ENCODE measurements at regions not wholly inside any gene's neighbourhood (a gene's known extent, or its start where the extent isn't known, plus 50 kb on each side); places are given as distances from the start of the nearest gene placed in this dataset.

DNA sequence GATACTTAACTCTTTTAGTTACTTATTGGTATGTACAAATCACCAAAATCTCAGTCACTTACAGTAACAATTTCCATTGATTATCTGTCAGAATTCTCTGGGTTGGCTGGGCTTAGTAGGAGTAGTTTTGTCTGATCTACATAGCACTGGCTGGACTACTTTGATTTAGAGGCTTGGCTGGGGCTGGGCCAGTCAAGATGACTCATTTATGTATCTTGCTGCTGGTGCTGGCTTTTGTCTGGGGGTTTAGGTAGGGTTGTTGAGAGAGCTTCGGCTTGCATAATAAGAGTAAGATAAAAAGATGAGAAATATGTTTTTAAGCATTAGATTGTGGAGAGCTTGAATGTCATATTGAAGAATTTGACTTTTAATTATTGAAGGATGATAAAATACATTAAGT lies 1093.7 kb downstream of the SLC6A15 start:
- no peak for DNase-seq
- Mint-ChIP-seq H3K27me3 (peaks cover 0 to 4% (median 0%) of the 10 kb centered on the region in 5 donors), H3K27ac (no peak overlapping the region), H3K36me3 (no peaks in the 10 kb centered on the region), H3K9me3 (peaks cover 0 to 3% (median 0%) of the 10 kb centered on the region in 11 donors), H3K4me1 (no peaks in the 10 kb centered on the region), H3K4me3 (no peak overlapping the region)
- ATAC-seq: no peak
- H3K27me3 ChIP-seq (ENCODE audit: control insufficient read depth in 2 of 2, insufficient read depth in 2 of 2, low read length in 2 of 2): no peaks in the 10 kb centered on the region
- H3K4me3 ChIP-seq (ENCODE audit: low read length): no peak overlapping the region
- no peaks in the 10 kb centered on the region for H3K4me1 ChIP-seq (ENCODE audit: control insufficient read depth in 2 of 2, insufficient read depth in 2 of 2, low read length in 2 of 2)
- H3K9me3 ChIP-seq (ENCODE audit: control insufficient read depth in 2 of 3, low read length in 3 of 3): no peaks in the 10 kb centered on the region
- ChIA-PET POLR2A (no interaction called here), CTCF (no interaction called here)
- intact Hi-C loops (cut with micrococcal nuclease): no loop called here
- no peaks in the 10 kb centered on the region for H3K36me3 ChIP-seq (ENCODE audit: control insufficient read depth in 2 of 3, insufficient read depth in 3 of 3, low read length in 3 of 3)
- no peak overlapping the region for H3K27ac ChIP-seq (ENCODE audit: low read depth, low read length)

GRCh38 chr12:83817730-83818129 lies 1094.9 kb downstream of the SLC6A15 start:
- POLR2A ChIA-PET: no interaction called here
- Histone ChIP-seq H3K27me3 (ENCODE audit: control insufficient read depth in 2 of 2, insufficient read depth in 2 of 2, low read length in 2 of 2) (no peaks in the 10 kb centered on the region), H3K4me1 (ENCODE audit: control insufficient read depth in 2 of 2, insufficient read depth in 2 of 2, low read length in 2 of 2) (no peaks in the 10 kb centered on the region), H3K9me3 (ENCODE audit: control insufficient read depth in 2 of 3, low read length in 3 of 3) (no peaks in the 10 kb centered on the region), H3K36me3 (ENCODE audit: control insufficient read depth in 2 of 3, insufficient read depth in 3 of 3, low read length in 3 of 3) (no peaks in the 10 kb centered on the region), H3K4me3 (ENCODE audit: low read length) (no peak overlapping the region), H3K27ac (ENCODE audit: low read depth, low read length) (no peak overlapping the region)
- intact Hi-C loops (cut with micrococcal nuclease): no loop called here
- H3K27ac Mint-ChIP-seq: no peak overlapping the region
- peaks cover 0 to 4% (median 0%) of the 10 kb centered on the region in 5 donors for H3K27me3 Mint-ChIP-seq
- H3K4me3 Mint-ChIP-seq: no peak overlapping the region
- H3K9me3 Mint-ChIP-seq: peaks cover 0 to 3% (median 0%) of the 10 kb centered on the region in 11 donors
- no peaks in the 10 kb centered on the region for H3K4me1 Mint-ChIP-seq
- CTCF ChIA-PET: no interaction called here
- DNase-seq (no peak), ATAC-seq (no peak)
- H3K36me3 Mint-ChIP-seq: no peaks in the 10 kb centered on the region

DNA sequence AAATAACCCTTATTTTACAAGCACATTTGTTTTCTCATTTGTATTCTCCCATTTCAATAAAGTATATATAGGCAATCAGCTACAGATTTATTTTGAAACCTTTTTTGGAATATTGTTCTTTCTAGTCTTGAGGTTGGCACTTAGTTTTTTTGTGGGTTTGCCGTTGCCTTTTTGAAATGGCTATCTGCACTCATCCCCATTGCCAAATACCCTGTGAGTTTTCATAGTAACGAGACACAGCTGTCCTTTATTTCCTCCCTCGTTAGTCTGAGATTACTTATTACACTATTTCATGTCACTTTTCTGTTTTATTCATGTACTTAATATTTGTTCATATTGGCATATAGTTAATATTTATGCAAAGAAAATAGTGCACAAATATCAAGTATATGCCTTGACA lies 1104.0 kb downstream of the SLC6A15 start:
- no peaks in the 10 kb centered on the region for H3K27me3 Mint-ChIP-seq
- Histone ChIP-seq H3K4me3 (ENCODE audit: low read length) (no peak overlapping the region), H3K9me3 (ENCODE audit: control insufficient read depth in 2 of 3, low read length in 3 of 3) (no peaks in the 10 kb centered on the region), H3K36me3 (ENCODE audit: control insufficient read depth in 2 of 3, insufficient read depth in 3 of 3, low read length in 3 of 3) (no peaks in the 10 kb centered on the region), H3K27me3 (ENCODE audit: control insufficient read depth in 2 of 2, insufficient read depth in 2 of 2, low read length in 2 of 2) (no peaks in the 10 kb centered on the region), H3K27ac (ENCODE audit: low read depth, low read length) (no peak overlapping the region), H3K4me1 (ENCODE audit: control insufficient read depth in 2 of 2, insufficient read depth in 2 of 2, low read length in 2 of 2) (no peaks in the 10 kb centered on the region)
- intact Hi-C loops (cut with micrococcal nuclease): no loop called here
- H3K4me3 Mint-ChIP-seq: no peak overlapping the region
- POLR2A ChIA-PET: no interaction called here
- no peak for DNase-seq
- no peak overlapping the region for H3K27ac Mint-ChIP-seq
- no peaks in the 10 kb centered on the region for H3K4me1 Mint-ChIP-seq
- no peak for ATAC-seq
- CTCF ChIA-PET: no interaction called here
- peaks cover 0 to 1% (median 0%) of the 10 kb centered on the region in 11 donors for H3K9me3 Mint-ChIP-seq
- H3K36me3 Mint-ChIP-seq: no peaks in the 10 kb centered on the region

DNA sequence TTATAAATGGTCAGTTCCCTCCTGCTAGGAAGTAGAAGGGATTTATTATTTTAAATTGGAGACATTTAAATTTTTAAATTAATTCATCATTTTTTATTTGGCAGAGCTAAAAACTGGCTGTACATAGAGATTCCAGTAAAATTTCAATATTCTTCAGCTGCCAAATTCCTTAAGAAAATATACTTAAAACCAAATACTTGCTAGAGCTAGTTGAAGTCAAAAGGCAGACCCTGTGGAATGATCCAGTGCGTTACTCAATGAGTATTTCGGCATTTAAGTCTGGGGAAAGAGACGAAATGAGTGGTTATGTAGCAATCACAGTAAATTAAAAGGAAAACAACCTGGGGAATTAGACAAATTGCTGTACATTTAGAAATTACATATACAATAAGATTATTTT lies 1104.7 kb downstream of the SLC6A15 start:
- no peaks in the 10 kb centered on the region for H3K4me1 Mint-ChIP-seq
- peaks cover 0 to 1% (median 0%) of the 10 kb centered on the region in 11 donors for H3K9me3 Mint-ChIP-seq
- H3K4me3 Mint-ChIP-seq: no peak overlapping the region
- H3K4me1 ChIP-seq (ENCODE audit: control insufficient read depth in 2 of 2, insufficient read depth in 2 of 2, low read length in 2 of 2): no peaks in the 10 kb centered on the region
- no peak for ATAC-seq
- no peak for DNase-seq
- no peaks in the 10 kb centered on the region for H3K9me3 ChIP-seq (ENCODE audit: control insufficient read depth in 2 of 3, low read length in 3 of 3)
- no peak overlapping the region for H3K4me3 ChIP-seq (ENCODE audit: low read length)
- no peak overlapping the region for H3K27ac Mint-ChIP-seq
- intact Hi-C loops (cut with micrococcal nuclease): no loop called here
- CTCF ChIA-PET: no interaction called here
- no peaks in the 10 kb centered on the region for H3K36me3 Mint-ChIP-seq
- POLR2A ChIA-PET: no interaction called here
- no peaks in the 10 kb centered on the region for H3K36me3 ChIP-seq (ENCODE audit: control insufficient read depth in 2 of 3, insufficient read depth in 3 of 3, low read length in 3 of 3)
- H3K27ac ChIP-seq (ENCODE audit: low read depth, low read length): no peak overlapping the region
- H3K27me3 ChIP-seq (ENCODE audit: control insufficient read depth in 2 of 2, insufficient read depth in 2 of 2, low read length in 2 of 2): no peaks in the 10 kb centered on the region
- H3K27me3 Mint-ChIP-seq: no peaks in the 10 kb centered on the region

DNA sequence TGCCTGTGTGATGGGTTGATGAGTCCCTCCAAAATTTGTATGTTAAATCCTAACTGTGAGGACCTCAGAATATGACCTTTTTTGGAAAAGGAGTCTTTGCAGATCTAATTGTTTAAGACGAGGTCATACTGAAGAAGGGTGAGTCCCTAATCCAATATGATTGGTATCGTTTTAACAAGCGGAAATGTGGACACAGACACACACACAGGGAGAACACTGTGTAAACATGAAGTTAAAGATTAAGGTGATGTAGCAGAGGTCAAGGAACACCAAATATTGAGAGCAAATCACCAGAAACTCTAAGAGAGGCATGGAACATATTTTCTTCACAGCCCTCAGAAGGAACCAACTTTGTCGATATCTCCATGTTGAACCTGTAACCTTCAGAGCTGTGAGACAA lies 1106.7 kb downstream of the SLC6A15 start:
- ChIA-PET CTCF (no interaction called here), POLR2A (no interaction called here)
- Histone ChIP-seq H3K36me3 (ENCODE audit: control insufficient read depth in 2 of 3, insufficient read depth in 3 of 3, low read length in 3 of 3) (no peaks in the 10 kb centered on the region), H3K4me1 (ENCODE audit: control insufficient read depth in 2 of 2, insufficient read depth in 2 of 2, low read length in 2 of 2) (no peaks in the 10 kb centered on the region), H3K27me3 (ENCODE audit: control insufficient read depth in 2 of 2, insufficient read depth in 2 of 2, low read length in 2 of 2) (no peaks in the 10 kb centered on the region), H3K9me3 (ENCODE audit: control insufficient read depth in 2 of 3, low read length in 3 of 3) (no peaks in the 10 kb centered on the region), H3K27ac (ENCODE audit: low read depth, low read length) (no peak overlapping the region), H3K4me3 (ENCODE audit: low read length) (no peak overlapping the region)
- H3K4me3 Mint-ChIP-seq: no peak overlapping the region
- ATAC-seq (no peak), DNase-seq (no peak)
- H3K27ac Mint-ChIP-seq: no peak overlapping the region
- H3K27me3 Mint-ChIP-seq: no peaks in the 10 kb centered on the region
- intact Hi-C loops (cut with micrococcal nuclease): no loop called here
- no peaks in the 10 kb centered on the region for H3K4me1 Mint-ChIP-seq
- no peaks in the 10 kb centered on the region for H3K36me3 Mint-ChIP-seq
- peaks cover 0 to 1% (median 0%) of the 10 kb centered on the region in 11 donors for H3K9me3 Mint-ChIP-seq

GRCh38 chr12:83805156-83805772 lies 1107.3 kb downstream of the SLC6A15 start:
- H3K27ac ChIP-seq (ENCODE audit: low read depth, low read length): no peak overlapping the region
- no peak for ATAC-seq
- H3K4me3 Mint-ChIP-seq: no peak overlapping the region
- H3K36me3 Mint-ChIP-seq: no peaks in the 10 kb centered on the region
- no peaks in the 10 kb centered on the region for H3K9me3 ChIP-seq (ENCODE audit: control insufficient read depth in 2 of 3, low read length in 3 of 3)
- no peaks in the 10 kb centered on the region for H3K4me1 ChIP-seq (ENCODE audit: control insufficient read depth in 2 of 2, insufficient read depth in 2 of 2, low read length in 2 of 2)
- ChIA-PET CTCF (no interaction called here), POLR2A (no interaction called here)
- no peak for DNase-seq
- no peak overlapping the region for H3K27ac Mint-ChIP-seq
- no peaks in the 10 kb centered on the region for H3K27me3 ChIP-seq (ENCODE audit: control insufficient read depth in 2 of 2, insufficient read depth in 2 of 2, low read length in 2 of 2)
- H3K27me3 Mint-ChIP-seq: no peaks in the 10 kb centered on the region
- H3K4me3 ChIP-seq (ENCODE audit: low read length): no peak overlapping the region
- intact Hi-C loops (cut with micrococcal nuclease): no loop called here
- no peaks in the 10 kb centered on the region for H3K4me1 Mint-ChIP-seq
- H3K36me3 ChIP-seq (ENCODE audit: control insufficient read depth in 2 of 3, insufficient read depth in 3 of 3, low read length in 3 of 3): no peaks in the 10 kb centered on the region
- H3K9me3 Mint-ChIP-seq: peaks cover 0 to 2% (median 0%) of the 10 kb centered on the region in 11 donors

GRCh38 chr12:83801972-83802371 lies 1110.6 kb downstream of the SLC6A15 start:
- no peaks in the 10 kb centered on the region for H3K9me3 ChIP-seq (ENCODE audit: control insufficient read depth in 2 of 3, low read length in 3 of 3)
- no peaks in the 10 kb centered on the region for H3K27me3 ChIP-seq (ENCODE audit: control insufficient read depth in 2 of 2, insufficient read depth in 2 of 2, low read length in 2 of 2)
- Mint-ChIP-seq H3K27ac (no peak overlapping the region), H3K4me1 (no peaks in the 10 kb centered on the region), H3K9me3 (peaks cover 0 to 5% (median 0%) of the 10 kb centered on the region in 11 donors), H3K4me3 (no peak overlapping the region), H3K27me3 (no peaks in the 10 kb centered on the region), H3K36me3 (no peaks in the 10 kb centered on the region)
- ATAC-seq (no peak), DNase-seq (no peak)
- H3K27ac ChIP-seq (ENCODE audit: low read depth, low read length): no peak overlapping the region
- H3K36me3 ChIP-seq (ENCODE audit: control insufficient read depth in 2 of 3, insufficient read depth in 3 of 3, low read length in 3 of 3): no peaks in the 10 kb centered on the region
- CTCF ChIA-PET: interaction anchor here (0.6 kb wide), 1 partner anchor 146 kb away, joined by 3 read pairs; no protein-coding TSS in a partner anchor
- H3K4me1 ChIP-seq (ENCODE audit: control insufficient read depth in 2 of 2, insufficient read depth in 2 of 2, low read length in 2 of 2): no peaks in the 10 kb centered on the region
- POLR2A ChIA-PET: no interaction called here
- H3K4me3 ChIP-seq (ENCODE audit: low read length): no peak overlapping the region
- intact Hi-C loops (cut with micrococcal nuclease): no loop called here
